Left forelimb (tissue), 1 donor: ENCODE measurements at regions not wholly inside any gene's neighbourhood (a gene's known extent, or its start where the extent isn't known, plus 50 kb on each side); places are given as distances from the start of the nearest gene placed in this dataset.

Experiments used
- DNase-seq: peaks from one replicate; pipeline ENCODE4 v3.0.0-alpha.2; 2018; ENCODE audit warnings: low spot score

DNA sequence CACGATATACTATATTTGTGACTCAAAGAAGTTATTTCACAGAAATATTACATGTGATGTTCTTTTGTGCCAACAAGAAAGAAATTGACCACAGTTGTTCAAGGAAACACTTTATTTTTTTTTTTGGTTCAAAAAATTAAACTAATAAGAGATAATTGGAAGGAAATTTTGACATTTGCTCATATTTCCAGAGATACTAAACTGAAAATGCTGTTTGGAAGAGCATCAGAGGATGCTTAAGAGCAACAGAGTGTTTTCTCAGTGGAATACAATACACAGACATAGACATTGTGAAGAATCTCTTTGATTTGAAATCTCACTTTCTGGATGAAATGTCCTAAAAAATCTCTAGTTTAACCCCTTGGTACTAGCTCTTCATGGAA lies 760.4 kb upstream of the CXADR start:
- DNase-seq = no peak

GRCh38 chr21:16755061-16755460 lies 757.8 kb upstream of the CXADR start:
- DNase-seq = no peak

DNA sequence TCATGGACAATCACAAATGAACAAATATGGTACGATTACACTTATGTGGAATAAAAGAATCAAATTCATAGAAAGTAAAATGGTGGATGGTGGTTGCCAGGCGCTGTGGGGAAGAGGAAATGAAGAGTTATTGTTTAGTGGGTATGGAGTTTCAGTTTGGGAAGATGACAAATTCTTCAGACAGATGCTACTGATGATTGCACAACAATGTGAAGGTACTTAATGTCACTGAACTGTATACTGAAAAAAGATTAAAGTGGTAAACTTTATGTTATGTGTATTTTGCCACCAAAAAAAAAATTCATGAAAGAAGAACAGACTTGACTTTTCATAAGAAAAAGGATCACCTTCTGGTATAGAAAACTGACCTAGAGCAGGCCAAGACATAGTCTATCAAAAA lies 745.6 kb upstream of the CXADR start:
- no peak for DNase-seq

DNA sequence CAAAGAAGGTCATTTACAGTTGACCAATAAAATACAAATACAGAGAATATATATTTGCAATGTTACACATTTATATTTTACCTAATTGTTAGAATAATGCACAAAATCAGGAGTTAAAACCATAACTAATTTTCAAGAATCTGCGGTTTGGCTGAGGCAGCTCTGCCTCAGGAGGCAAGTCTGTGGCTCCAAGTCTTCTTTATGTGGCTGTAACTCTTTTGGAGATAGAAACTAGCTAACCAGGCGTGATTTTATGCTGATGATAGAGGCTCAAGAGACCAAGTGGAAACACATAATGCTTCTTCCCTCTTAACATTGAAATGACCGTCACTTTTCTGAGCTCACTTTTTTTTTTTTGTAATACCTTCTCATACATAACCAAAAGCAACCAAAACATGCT lies 744.7 kb upstream of the CXADR start:
- no peak for DNase-seq

- no peak for DNase-seq
Observed at GRCh38 chr21:16770266-16770665, 742.6 kb upstream of the CXADR start.

DNA sequence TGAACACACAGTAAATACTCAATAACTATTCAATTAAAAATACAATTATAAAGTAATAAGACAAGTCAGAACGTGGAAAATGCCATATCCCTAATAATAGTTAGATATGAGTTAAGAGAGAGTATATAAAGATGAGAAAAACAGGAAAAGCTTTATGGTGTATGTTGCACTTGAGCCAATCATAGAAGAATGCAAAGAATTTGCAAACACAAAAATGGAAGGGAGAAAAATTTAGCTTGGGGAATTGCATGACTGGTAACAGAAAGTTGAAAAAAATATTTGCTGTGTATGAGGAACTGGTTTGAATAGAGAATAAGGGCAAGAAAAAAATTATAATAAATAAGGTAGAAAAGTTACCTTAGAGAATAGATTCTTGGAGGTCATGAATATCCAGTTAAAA lies 739.6 kb upstream of the CXADR start:
- no peak for DNase-seq

- DNase-seq = no peak
Observed at GRCh38 chr21:16775076-16775475, 737.8 kb upstream of the CXADR start.

DNA sequence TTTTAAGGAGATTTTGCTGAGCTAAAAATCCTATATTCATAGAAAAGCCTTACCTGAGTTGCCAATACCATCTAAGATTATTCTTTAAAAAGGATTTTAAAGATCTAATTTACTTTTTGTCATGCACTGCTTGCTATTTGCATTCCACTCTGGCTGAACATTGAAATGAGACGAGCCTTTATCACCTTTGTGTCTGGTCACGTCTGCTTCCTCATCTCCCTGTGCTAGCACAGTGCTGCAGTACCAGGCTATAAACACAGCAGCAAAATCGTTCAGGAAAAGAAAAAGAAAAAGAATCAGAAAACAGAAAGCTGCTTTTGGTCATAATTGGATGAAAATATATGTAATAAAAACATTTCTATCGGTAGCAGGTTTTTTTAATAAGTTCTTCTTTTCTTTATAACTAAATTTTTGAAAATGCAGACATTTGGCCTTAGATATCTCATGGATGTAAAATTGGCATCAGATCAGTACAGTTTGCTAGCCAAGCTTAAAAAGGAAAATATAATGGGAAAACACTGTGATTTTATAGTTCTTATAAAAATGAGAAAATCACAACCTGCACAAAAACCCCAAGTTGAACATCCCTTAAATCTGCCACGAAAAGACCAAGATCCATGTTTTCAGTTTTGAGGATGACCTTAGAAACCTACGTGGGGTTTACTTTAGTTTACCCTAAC lies 735.7 kb upstream of the CXADR start:
- no peak for DNase-seq

GRCh38 chr21:16788584-16788983 lies 724.3 kb upstream of the CXADR start:
- no peak for DNase-seq

DNA sequence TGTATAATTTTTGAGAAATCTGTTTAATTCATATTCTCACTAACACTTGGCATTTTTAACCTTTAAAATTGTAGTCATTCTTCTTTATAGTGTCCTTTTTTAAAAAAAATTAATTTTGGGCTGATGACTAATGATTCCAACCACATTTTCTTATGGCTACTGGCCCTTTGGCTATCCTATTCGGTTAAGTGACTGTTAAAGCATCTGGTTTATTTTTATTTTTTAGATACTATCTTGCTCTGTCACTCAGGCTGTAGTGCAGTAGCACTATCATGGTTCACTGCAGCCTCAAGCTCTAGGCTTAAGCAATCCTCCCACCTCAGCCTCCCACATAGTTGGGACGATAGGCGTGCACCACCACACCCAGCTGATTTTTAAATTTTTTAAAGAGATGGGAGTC lies 723.2 kb upstream of the CXADR start:
- no peak for DNase-seq

DNA sequence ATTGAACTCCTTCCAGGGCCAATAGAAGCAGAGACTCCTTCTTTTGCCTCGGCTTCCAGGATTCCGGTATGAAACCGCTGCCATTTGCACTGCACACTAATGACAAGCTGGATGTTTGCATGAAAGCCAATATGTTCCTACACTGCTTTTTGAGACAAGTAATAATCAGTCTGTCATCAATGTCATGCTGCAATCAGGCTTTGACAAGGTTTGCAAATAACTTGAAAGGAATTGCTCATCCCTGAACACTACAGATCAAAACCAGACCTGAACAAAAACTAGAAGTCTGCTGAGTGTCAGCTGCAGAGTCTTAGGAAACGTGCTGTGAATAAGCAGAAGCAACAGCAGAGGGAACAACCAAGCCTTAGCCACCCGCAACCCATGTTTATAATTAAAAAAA lies 720.7 kb upstream of the CXADR start:
- DNase-seq = no peak

DNA sequence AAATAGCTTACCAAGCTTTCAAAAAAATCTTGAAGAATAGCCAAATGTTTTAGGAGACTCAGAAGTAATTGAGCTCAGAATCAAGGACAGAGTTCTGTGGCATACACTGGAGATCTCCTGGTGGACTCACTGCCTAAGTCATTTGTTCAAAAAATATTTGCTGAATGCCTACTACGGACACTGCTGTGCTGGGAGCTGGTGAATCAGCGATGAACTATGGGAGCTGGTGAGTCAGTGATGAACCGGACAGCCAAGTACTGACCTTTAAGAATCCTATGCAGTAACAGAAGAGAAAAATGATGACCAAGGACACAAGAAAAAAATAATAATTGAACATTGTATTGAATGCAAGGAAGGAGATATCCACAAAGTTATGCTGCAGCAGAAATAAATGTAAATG lies 717.9 kb upstream of the CXADR start:
- no peak for DNase-seq

- no peak for DNase-seq
Observed at GRCh38 chr21:16796776-16797175, 716.1 kb upstream of the CXADR start.

- no peak for DNase-seq
Observed at GRCh38 chr21:16797540-16797939, 715.3 kb upstream of the CXADR start.

DNA sequence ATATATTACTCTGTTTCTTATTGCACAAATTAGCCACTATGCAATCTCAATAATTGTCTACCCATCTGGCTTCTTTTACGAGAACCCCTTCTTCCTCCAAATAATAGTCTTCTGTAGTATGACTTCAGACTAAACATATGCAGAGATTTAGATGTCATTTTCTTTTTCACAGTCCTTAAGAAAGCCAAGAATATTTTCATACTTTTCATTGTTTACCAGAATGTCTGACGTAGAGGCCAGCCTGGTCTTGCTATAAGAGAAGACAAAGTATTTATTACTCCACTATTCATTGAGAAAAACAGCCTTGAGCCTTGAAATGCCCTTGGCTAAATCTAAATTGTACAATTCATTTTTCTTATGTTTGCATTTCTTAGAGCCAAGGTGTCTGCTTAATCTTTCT lies 714.9 kb upstream of the CXADR start:
- DNase-seq = no peak

- no peak for DNase-seq
Observed at GRCh38 chr21:16800536-16801275, 712.1 kb upstream of the CXADR start.

- no peak for DNase-seq
Observed at GRCh38 chr21:16811011-16811410, 701.8 kb upstream of the CXADR start.

GRCh38 chr21:16811970-16812369 lies 700.9 kb upstream of the CXADR start:
- DNase-seq = no peak

- no peak for DNase-seq
Observed at GRCh38 chr21:16815243-16815642, 697.6 kb upstream of the CXADR start.

- no peak for DNase-seq
Observed at GRCh38 chr21:16821588-16821987, 691.3 kb upstream of the CXADR start.

GRCh38 chr21:16829532-16829931 lies 683.3 kb upstream of the CXADR start:
- DNase-seq = no peak

DNA sequence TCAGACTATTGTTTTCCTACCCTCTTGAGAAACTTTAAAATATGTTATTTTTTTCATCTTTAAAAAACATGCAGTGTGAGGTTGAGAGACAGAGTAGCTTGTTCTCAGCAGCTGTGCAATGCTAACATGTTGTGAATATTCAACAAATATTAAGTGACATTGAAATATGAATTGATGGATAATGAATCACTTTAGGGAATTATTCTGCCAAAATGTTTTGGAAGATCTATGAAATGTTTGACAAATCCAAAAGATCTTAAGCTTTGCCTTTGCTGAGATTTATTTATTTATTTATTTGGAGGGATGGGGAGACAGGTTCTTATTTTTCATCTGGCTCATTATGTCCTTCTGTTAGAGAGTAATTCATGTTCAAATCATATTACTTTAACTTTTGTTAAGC lies 680.1 kb upstream of the CXADR start:
- no peak for DNase-seq

GRCh38 chr21:16834791-16835190 lies 678.1 kb upstream of the CXADR start:
- DNase-seq = no peak

DNA sequence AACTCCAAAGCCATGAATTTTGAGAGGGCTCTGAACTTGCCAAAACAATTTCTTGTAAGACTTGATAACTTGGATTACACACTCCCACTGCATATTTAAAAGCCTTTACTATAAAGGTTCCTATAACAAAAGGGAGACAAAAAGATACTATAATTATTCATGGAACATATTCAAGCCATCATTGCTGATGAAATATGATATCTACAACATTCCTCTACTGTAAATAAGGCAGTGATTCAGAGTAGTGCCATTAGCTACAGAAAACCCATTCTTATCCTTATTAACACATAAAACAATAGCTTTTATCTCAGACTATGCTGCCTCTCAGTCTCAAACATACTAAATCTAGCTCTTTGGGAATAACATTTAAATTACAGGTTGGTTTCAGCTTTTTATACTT lies 675.5 kb upstream of the CXADR start:
- DNase-seq = no peak
